Glomerular visceral epithelial cell (primary cell): ENCODE measurements at regions not wholly inside any gene's neighbourhood (a gene's known extent, or its start where the extent isn't known, plus 50 kb on each side); places are given as distances from the start of the nearest gene placed in this dataset.

ENCODE experiments used
- DNase-seq: peaks from one replicate; pipeline ENCODE4 v3.0.0-alpha.2; 2016; ENCODE audit errors: extremely low spot score

DNA sequence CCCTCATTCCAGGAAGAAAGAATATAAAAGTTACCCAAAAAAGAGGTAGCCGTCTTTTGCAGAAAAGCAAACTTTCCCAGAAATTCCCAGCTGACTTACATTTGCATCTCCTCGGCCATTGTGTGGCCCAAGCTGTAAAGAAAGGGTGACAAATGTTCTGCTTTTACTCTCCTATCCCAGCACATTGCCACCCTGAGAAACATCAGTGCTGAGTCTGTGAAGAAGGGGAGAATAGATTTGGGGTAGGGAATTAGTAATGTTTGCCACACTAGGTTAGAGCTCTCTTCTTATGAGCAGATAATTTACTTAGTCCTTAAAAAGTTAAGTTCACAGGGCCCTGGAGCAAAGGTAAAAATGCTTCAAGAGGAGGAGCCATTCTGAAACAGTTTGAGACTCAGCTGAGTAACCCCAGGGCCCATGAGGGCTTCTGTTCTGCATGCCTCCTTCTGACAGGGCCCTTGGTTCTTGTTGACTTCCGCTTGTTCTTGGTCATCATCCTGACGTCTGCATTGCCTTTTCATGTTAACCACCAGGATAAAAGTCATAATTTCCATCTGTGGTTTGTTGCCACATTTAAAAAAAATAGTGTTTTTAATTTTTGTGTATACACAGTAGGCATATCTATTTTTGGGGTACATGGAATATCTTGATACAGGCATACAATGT lies 550.7 kb downstream of the RNF144A start:
- no peak for DNase-seq

DNA sequence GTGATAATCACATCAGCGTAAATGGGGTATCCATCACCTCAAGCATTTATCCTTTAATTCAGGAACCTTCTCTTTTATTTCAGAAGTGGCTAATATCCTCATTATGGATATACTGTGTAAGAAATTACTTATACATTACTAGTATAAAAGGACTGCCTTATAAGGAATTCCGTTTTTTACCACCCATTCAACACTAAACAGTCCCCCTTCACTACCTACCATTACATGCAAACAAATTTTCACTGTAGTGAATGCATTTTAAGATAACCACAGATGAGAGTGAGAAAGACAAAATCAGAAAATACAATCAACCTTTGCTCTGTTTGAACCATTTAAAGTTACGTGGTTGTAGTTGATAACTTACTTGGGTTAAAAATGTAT lies 551.2 kb downstream of the RNF144A start:
- no peak for DNase-seq

DNA sequence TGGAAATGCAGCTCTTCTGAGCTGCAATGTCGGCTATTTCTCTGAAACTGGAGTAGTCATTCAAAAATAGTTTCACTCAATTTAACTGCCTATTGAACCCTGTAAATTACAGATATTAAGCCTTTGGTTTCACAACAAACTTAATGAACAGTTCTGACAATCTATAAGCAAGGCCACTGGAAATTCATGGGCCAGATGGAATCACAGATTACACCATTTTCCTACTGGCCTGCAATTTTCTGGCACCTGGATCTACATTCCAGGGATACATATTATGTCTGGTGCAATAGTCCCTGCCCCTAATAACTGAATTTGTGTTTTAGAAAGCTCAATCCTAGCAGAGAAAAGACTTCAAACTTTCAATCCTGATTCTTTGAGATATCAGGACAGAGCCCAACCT lies 551.7 kb downstream of the RNF144A start:
- DNase-seq = no peak

DNA sequence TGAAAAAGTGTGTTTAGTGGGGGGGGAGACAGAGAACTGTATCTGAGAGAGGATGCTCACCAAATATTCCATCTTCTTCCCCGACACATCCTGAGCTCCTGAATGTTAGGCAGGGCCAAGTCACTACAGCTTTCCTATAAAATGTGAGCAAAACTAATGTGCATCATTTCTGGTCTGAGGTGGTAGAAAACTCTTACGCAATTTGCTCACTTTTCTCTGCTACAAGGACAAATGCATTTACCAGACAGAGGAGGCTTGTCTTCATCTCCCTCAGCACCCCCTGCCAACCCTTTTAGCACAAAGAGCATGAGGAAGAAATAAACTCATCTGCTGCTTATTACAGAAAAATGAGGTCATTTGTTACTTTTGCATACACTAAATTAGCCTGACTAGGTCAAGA lies 554.0 kb downstream of the RNF144A start:
- no peak for DNase-seq

DNA sequence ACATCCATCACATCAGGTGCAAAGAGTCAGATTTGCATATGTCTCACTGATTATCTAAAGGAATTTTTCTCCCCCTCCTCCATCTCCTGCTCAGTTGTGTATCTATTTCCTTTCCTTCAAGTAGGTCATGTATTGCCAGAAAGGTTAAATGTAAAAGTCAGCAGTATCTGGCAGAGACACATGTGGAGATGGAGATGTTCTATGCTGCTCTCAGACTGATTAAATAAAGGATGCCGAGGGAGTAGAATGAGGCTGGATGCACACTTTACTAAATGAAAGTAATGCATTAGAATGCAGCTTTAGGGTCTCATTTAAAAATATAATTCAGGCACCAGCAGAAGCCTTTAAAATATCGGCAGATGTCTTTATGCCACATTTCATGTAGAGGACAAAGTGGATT lies 555.3 kb downstream of the RNF144A start:
- DNase-seq = no peak

DNA sequence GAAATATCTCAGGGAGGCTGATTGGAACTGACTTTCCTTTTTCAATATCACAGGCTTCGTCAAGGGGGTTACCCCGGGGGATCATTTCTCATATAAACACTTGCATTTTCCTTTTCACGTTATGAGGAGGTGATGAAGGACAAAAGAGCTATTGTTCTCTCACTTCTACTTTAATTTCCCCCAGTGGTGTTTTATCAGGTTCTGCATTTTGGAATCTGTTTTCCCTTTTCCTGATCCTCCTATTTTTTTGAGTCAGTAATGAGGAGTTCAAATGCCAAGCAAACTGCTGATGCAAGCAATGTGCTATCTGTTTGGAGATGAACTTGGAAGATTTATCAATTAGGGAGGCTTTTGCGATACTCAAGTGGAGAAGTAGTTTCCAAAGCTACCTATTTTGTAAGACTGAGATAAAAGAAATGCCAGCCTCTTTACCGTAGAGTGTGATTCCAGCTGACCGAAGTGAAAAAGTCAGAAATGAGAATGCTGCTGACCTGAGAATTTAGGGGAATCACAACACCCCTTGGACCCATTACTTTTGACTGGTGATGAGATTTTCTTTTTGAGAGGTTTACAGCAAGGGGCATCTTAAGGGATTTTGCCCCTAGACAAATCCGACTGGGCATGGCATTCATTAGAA lies 556.0 kb downstream of the RNF144A start:
- no peak for DNase-seq

DNA sequence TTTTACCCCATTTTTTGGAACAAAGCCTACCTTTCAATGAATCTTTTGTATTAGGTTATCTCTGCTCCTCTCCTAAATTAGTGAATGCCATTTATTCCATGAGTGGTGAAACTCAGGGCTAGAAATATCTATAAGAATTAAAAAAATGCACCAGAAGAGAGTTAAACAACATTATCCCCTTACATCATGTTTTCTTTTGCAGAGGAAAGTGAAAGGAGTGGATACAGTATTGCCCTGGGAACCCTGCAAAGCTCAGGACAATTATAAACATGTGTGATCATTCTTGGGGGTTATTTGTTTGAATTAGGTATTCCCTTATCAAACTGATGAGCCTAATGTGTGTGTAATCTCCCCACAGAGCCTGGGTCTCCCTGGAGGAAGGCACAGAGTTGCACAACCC lies 559.2 kb downstream of the RNF144A start:
- DNase-seq = no peak

DNA sequence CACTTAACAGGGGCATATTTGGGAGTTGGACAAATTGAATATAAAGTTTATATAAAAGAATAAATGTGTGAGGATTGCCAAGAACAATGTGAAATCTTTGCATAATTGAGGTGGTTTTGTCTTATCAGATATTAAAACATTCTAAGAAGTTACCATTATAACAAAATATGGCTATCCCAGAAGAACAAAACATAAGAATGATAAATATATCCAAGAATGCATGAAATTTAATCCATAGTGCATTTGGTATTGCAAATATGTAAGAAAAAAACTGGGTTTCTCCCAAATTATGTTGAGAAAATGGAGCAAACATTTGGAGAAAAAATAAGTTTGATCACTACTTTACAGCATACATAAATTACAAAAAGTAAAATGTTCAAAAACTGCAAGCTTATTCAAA lies 562.4 kb downstream of the RNF144A start:
- no peak for DNase-seq

DNA sequence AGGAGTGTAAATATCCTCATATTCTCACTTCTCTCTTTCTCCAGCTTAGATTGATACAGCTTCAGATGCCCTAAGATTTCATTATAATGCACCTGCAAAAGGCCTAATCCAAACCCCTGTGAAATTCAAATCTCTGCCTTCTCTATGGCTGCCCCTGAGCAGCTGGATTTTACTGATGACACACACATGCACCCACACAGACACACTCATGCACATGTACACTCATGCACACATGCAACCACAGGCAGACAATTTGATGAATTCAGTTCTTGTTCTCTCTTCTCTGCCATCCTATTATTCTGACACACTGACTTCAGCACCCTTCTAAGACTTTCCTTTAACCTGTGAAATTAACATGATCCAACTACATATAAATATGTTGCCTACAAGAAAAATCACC lies 563.2 kb downstream of the RNF144A start:
- no peak for DNase-seq

DNA sequence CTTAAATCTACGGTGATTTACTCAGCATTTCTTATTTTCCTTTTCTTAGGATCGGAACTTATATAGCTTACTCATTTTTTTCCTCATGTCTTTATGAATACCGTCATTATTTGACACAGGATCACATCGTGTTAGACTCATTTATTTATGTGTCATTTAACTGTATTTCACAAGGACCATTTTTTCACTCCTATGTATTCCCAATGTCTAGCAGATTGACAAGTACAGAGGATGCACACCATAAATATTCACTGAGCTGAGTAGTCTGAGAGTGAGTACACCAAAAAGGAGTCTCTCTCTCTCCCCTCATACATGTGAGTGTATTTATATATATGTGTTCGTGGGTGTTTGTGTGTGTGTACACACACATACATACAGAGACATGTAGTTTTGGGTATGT lies 573.5 kb downstream of the RNF144A start:
- DNase-seq = no peak

DNA sequence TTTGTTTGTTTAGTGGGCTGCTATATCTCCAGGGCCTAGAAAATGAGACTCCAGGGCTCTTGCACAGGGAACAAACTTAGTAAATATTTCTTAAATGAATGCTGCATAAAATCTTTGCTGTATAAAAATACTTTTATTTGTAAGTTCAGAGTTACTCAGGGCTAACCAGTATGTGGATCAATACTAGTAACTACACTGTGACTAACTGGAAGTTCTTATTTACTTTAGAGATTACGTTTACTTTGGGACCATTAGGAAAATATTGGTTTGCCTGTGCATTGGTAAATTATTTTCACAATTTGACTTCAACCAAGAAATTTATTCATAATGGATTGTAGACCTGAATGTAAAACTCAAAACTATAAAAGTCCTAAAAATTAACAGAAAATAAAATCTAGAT lies 575.5 kb downstream of the RNF144A start:
- no peak for DNase-seq

DNA sequence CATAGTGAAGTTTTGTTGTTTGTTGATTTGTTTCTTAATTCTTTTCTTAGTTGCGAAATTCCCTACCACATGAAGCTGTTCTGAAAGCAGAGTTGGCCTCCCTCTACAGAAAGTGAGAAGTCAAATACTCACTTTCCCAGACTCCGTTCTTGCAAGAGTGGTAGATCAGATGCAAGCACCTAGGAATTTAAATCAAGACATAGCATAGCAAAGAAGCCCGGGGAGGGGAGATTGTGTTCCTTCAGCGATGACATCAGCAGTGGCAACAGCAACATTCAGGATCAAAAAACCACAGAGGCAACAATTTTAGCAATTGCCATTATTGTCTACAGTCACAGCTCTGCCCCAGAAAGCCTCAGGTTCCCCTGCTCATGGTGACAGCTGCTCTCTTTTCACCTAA lies 580.0 kb downstream of the RNF144A start:
- DNase-seq = no peak

DNA sequence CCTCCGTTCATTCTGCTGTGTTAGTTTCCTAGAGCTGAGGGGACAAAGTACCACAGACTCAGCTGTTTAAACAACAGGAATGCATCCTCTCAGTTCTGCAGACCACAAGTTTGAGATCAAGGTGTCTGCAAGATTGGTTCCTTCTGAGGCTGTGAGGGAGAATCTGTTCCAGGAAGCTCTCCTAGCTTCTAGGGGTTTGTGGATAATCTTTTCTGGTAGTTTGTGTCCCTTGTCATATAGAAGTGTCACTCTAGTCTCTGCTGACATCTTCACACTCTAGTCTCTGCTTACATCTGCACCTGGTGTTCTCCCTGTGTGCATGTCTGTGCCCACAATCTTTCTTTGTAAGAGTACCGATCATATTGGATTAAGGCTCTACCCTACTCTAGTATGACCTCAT lies 581.8 kb downstream of the RNF144A start:
- DNase-seq = no peak

DNA sequence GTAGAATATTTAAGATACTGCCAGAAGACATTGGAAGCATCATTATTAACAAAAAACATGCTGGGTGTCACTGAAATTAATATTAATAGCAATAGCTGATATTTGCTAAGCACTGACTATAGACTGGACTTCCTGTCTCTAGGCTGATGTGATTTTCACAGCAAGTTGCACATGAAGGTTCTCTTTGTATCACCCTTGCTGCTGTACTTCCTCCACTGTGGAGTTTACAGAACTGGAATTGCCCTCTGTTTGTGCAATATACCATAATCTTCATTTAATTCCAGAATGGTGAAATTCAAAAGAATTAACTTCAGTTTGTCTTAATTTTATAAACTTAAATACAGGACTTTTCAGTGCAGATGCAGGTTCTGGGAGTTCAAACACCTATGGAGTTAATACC lies 585.1 kb downstream of the RNF144A start:
- no peak for DNase-seq

DNA sequence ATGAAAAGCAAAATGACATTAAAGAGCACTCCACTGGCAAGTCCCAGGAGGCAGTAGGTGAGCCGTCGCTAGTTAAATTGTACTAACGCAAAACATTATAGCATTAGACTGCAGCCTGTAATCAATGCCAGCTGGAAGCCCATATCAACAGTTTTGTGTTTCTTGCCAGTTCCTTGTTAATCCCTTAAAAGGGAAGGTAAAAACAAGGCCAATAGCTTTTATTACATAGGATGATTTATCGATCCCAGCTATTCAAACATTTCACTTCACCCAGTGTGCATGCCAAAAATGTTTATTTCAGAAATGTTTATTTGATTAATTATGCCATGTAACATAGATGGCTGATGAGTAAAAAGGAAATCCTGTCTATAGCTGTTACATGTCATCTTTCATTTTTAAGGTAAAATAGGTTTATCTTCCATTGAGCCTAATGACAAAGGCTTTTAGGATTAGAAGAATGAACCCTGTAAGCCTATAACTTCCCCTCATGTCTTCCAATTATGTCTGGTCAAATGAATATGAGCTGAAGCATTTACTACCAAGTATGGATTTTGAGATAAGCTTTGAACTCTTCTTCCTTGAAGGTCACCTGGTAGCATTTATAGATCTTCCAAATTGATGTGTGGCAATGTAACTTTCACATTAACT lies 591.2 kb downstream of the RNF144A start:
- DNase-seq = no peak

DNA sequence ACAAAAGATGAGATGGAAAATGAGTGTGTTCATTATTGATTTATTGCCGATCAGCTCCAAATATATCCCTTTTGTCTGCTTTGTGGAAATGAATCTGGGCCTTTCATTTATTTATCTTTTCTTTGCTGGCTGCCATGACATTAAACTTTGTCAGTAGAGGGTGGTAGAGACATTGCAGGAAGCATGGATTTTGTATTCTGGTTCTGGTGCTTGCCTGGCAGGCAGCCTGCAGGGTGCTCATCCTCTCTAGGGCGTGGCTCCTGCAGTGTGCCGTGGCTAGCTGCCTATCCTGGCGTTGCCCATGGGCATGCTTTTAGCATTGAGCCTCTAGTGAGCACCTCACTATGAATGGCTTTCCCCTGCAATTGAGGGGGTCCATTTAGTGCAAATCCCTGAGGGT lies 593.1 kb downstream of the RNF144A start:
- no peak for DNase-seq

DNA sequence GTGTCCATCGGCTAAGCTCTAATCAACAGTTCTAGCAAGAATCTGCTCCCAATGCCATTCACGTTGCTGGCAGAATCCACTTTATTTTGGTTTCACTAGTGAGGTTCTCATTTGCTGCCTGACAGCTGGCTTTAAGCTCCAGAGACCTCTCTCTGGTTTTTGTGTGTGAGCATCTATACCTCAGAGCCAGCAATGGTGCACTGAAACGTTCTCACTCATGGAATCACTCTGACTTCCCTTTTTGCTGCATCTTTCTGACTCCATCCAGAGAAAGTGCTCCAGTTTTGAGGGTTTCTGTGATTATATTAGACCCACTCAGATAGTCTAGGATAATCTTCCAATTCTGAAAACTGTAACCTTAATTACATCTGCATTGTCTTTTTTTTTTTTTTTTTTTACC lies 596.6 kb downstream of the RNF144A start:
- no peak for DNase-seq

DNA sequence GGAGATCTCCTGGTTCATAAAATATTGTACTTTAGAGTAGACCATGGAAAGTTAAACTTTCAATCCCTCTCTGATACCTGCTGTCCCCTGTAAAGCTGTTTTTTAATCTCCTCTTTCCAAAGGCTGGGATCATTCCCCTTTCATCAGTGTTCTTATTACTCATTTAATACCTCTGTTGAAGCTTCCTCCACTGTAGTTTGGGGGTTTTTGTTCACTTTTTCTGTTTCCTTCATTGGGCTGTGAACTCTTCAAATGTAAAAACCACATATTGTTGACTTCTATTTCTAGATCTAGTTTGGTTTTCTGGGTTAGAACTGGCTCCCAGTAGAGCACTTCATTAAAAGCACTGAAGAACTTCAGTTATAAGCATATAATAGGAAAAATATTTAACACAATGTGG lies 598.1 kb downstream of the RNF144A start:
- DNase-seq = no peak

DNA sequence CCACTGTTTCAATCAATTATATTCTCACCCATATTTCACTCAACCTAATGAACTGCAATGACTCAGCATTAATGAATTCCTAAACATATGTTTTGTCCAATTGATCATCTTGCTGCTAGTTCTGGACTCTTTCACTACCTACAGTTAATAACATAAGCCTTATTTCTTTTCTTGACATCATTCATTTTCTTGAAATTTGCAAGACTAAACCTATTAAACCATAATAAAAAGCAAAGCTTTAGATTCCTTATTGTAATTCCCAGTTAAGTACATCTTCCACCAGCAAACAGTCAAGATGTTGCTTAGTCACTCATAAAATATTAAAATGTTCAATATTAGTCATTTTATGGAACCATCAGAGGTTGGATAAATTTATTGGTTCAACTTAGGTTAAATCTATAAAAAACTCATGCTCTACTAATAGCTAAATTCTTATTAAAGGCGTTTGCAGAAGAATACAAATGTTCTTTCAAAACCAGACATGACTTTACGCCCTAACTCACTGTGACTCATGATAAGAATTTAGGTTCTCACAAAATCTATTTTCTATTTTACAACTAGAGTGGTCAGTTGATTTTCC lies 599.4 kb downstream of the RNF144A start:
- no peak for DNase-seq

DNA sequence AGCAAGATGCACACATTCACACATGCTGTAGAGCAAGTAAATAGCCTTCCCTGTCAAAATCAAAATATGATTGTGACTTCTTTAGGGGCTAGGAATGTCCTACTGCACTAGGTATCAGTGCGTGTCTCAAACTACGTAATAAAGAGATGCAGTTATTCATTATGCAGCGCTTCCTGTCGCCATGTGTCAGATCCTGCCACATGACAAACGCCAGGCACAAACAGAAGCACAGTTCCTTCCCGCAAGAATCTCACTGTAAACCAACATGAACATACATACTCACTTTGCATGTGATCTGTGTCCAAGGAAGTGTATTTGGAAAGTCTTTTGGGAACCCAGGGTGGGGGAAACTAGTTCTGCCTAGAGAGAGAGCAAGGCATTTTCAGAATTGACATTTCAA lies 599.9 kb downstream of the RNF144A start:
- DNase-seq = no peak

DNA sequence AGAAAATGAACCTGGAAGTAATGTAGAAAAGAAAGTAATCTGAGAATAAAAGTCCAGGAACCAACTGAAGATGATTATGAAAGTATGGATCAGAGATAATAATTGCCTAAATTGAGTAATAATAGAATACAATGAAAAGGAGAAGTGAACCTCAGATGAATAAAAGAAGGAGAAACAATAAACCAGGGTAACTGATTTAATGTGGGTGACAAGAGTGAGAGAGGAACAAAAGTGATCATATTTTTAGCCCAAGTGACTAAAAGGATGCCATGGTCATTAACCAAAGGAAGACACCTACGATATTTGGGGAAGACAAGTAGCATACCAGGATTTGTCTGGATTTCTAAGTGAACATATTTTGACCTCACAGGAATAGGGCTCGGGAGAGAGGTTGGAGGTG lies 600.6 kb downstream of the RNF144A start:
- DNase-seq = no peak

DNA sequence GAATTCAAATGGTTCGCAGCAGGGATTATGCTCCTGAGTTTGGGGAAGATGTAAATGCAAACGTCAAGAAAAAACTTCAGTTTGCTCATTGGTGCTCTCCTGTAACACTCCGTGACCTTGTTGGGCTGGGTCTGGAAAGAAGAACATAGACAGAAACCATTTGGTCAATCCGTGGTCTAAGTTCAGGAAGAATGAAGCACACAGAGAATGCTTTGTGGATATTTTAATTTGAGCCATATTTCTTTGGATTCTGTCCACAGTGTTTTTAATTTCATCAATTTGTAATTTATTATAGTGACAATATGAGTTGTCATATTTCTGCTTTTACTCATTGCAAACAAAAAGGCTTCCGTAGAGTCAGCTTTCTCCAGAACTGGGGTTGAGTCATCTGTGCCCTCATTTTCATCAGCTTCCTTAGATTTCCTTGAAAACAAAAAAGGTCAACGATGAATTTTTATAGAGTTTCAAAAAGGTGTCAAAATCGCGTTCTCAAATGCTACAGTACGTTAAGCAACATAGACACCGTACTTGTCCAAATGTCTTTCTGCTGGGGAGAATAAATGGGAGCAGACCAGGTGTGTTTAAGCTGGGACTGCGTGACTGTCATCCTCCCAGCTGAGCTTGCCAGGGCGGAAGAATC lies 606.4 kb downstream of the RNF144A start:
- no peak for DNase-seq

DNA sequence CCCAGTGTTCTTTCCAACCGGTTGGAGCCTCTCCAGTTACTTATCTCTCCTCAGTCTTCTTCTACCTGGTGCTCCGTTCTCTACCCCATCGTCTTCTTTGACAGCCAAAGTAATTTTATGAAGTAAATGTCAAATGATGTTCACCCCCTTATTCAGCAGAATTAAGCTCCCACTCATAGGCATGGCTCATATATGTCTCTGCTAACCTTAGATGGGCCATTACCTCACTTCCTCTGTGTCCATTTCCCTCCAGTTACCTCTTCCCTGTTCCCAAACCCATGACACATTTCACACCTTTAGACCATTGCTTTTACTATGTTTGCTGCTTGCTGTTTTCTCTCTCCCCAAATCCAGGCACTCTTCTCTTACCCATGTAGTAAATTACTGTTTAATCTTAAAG lies 607.0 kb downstream of the RNF144A start:
- no peak for DNase-seq
